Head of caudate nucleus (tissue), 42 donors: ENCODE measurements at regions not wholly inside any gene's neighbourhood (a gene's known extent, or its start where the extent isn't known, plus 50 kb on each side); places are given as distances from the start of the nearest gene placed in this dataset.
"Not testable (repeated sequence)": the region's sequence is repeated elsewhere in the genome, so short reads cannot be mapped to it uniquely, and the experiment has no call there.

Experiments
- DNase-seq, 42 donors: peaks; one replicate each; pipeline versions ENCODE4 v3.0.0 to v3.0.0-alpha.2; 2020 to 2021; ENCODE audit warnings: mixed read lengths in 7 of 42
- intact Hi-C: fragments of 100-400 bp; cut with DNase I; formaldehyde crosslinking; loops from one replicate; pipeline ENCODE4 v1.15.0; 2022

DNA sequence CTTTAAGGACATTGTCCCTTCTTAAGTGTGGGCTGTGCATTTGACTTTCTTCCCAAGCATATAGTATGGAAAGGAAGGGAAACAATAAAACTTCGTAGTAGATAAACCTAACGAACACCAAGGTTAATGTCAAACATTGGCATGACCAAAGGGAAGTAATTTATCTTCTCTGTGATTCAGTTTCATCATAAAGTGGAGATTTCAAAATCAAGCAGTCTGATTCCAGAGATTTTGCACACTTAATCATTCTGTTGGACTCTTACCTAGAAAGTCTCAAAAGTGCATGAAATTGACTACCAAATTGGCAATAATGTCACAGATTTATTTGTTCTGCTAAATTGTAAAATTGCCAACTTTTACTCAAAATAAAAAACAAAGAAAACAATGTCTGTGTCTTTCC, 559.7 kb downstream of the JRKL start:
- intact Hi-C loops: no loop called here
- DNase-seq: no peak

DNA sequence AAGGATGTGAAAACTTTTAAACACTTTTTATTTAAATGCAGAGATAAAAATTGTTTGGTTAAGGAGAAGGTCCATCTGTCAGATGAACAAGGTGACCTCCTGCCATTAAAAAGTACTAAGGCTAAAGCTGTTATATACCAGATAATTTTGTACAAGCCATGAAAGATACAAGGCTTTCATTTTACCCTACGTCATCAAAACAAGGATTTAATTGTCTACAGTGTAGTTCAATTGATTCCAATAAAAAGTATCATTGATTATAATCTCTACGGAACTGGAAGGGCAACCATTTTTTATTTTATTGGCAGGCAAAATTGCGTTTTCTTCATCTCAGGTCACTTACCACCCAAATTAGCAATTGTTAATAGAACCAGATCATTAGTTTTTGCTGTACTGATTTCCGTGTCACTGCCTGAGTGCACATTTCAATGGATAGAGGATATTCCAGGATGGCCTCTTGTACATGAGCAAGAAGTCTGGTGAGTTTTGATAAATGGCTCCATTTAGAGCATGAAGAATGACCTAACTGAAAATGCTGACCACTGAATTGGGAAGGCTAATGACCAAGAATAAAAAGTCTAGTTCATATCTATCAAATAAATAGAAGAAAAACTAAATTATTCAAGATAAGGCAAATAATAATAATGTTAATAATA, 564.9 kb downstream of the JRKL start:
- intact Hi-C loops: no loop called here
- no peak for DNase-seq

DNA sequence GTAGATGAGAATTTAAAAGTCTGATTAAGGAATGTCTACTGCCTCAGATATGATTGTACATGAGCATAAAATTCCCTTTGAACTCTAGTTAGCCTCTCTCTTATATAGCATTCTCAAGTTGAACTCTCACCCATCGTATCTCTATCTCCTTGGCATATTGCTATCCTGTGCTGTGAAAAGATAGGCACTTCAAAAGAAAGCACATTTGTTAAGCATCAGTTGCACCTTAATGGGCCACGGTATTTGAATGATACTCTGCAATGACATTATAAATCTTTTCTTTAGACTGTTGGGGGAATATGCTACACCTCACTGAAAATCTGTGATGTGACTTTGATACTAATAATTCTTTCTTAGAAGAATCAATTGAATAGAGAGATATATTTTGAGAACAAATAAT, 570.7 kb downstream of the JRKL start:
- no peak for DNase-seq
- intact Hi-C loops: no loop called here

DNA sequence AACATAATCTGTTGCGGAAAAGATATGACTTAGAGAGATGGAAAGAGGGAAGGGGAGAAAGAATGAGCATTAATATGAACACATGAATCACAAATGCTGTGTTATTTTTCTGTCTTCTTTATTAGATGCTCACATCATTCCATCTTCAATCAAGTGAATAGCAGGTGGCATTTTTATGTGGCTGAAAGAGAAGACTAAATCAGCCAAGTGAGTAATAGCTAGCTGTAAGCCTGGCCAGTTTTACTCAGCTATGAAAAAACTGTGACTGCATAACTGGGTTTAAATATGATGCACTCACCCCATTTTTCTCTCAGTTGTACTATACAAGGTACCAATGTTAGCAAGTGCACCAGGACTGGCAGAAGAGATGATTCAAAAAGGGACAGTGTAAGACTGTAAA, 571.1 kb downstream of the JRKL start:
- no peak for DNase-seq
- intact Hi-C loops: no loop called here

DNA sequence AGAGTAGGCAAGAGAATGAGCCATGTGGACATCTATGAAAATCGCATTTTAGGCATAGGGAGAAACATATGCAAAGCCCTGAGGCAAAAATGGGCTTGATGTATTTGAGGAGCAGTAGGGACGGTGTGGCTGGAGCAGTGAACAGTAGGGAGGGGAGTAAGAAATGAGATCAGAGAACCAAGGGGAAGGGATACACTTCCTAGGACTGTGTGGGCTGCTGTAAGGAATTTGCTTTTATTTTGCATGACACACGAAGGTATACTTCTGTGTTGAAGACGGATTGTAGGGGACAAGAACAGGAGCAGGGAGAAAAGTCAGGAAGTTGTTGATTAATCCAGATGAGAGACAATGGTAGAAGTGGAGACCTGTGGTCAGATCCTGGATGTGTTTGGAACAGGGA, 572.1 kb downstream of the JRKL start:
- intact Hi-C loops: no loop called here
- DNase-seq: no peak

DNA sequence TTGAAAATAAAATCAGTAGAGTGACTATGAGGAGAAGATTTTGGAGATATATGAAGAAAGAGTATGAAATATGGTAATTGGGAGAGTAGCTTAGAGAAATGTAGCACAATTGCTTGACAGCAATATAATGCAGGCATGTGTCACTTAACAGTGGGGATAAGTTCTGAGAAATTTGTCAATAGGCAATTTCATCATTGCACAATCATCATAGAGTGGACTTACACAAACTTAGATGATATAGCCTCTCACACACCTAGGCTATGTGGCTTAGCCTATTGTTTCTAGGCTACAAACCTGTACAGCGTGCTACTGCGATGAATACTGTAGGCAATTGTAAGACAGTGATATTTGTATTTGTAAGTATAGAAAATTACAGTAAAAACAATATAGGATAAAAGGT, 573.6 kb downstream of the JRKL start:
- DNase-seq: no peak
- intact Hi-C loops: no loop called here

DNA sequence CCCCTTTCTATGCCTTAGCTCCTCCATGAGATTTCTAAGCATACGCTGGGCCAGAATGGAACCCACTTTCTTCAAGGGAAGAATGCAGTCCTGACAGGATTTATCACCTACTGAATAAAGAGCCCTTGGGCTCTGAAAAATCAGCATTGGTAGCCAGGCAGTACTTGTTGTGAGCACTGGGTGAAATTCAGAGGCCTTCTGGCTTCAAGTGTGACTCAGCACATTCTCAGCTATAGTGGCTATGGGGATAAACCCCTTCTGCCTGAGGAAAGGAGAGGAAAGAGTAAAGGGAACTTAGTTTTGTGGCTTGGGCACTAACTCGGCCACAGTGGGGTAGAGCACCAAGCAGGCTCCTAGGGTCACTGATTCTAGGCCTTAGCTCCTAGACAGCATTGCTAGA, 574.8 kb downstream of the JRKL start:
- intact Hi-C loops: no loop called here
- no peak for DNase-seq

DNA sequence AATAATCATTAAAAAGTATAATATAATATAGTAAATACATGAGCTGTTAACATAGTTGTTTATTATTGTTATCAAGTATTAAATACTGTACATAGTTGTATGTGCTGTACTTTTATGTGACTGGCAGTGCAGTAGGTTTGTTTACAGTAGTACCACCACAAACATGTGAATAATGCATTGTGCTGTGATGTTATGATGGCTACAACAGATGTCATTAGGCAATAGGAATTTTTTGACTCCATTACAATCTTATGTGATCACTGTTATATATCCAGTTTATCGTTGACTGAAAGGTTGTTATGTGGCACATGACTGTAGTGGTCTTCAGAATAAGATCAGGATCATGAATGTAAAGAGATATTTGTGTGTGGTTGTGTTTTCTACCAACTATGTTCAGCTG, 577.8 kb downstream of the JRKL start:
- DNase-seq: no peak
- intact Hi-C loops: no loop called here

DNA sequence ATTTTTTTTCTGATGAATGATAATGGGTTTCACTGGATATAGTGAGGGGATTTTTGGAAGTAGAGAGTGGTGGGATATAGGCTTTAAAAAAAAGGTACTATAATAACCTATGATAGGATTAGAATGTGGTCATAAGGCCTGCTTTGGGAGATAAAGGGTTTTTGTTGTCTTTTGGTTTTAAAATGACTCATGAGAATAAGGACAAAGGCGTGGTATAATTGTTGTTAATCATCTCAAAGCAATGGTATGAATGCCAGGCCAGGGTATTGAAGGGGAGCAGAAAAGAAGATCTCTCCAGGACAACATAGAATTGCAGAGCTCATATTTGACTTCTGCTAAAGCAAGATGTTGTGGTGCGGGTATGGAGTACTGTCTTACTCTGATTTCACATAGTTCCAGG, 579.4 kb downstream of the JRKL start:
- intact Hi-C loops: no loop called here
- no peak for DNase-seq

DNA sequence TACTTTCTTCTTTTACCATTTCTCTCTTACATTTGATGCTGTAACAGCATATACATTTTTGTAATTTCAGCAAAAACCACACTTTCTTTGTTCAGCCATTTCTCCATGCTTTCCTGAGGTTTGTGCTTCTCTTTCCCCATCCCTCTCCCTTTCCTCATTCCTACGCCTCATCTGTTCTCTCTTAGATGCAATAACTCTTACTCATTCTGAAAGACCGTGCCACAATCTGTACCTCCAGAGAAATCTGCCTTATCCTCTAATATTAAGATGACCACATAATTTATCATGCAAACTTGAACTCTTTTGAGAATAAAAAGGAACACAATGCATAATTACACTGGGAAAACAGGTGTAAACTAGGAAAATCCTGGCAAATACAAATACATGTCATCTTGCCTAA, 588.9 kb downstream of the JRKL start:
- intact Hi-C loops: no loop called here

DNA sequence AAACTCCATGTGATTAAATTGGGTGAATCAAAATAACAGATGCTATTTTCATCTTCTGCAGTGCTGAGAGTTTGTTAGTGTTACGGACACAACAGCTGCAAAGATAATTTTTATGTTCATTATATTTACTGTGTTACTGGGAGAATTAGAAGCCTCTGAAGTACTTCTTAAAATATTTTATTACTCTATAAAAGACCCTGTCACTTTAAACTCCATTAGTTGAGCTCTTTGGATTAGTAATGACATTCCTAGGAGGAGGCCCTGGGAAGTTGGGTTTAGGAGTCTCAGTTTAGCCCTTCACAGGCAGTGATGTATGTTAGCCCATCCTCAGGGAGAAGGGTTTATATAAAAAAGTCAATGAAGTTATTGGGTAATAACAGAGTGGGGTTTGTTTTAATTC, 596.7 kb downstream of the JRKL start:
- intact Hi-C loops: no loop called here
- no peak for DNase-seq

More for the DNA sequence above, 588.9 kb downstream of the JRKL start:
- DNase-seq: no peak

DNA sequence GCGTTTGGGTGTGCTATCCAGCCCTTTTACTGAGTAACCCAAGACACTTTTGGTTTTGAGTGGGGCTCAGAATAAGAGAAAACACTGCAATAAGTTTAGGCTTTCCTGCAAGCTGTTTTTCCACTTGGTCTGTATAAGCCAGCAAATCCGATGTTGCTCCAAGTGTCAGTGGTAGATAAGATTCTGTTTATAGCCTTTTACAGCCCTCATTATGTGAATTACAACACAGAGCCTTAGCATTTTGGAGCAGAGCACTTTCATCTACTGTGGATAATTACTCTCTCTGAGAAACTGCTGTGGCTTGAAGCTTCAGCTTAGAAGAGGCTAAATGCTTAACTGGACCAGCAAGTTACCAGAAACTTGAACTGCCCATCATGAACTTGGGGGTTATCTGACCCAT, 601.1 kb downstream of the JRKL start:
- DNase-seq: no peak
- intact Hi-C loops: no loop called here

DNA sequence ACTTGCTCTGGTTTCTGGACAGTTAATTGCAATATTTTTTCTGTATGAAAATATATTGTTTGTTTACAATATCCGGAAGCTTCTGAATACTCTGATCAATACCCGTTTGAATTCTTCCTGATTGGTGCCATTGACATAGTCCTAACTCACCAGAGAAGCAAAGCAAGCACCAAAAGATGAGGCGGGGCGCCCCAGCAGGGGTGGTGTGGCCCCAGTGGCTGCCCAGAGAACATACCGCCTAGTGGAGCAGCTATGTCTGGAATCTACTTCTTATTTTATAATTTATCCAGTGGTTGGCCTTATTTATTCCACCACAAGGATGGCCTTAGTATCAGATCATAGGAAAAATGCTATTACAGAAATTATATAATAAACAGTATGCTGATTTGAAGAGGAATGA, 610.7 kb downstream of the JRKL start:
- no peak for DNase-seq
- intact Hi-C loops: no loop called here

DNA sequence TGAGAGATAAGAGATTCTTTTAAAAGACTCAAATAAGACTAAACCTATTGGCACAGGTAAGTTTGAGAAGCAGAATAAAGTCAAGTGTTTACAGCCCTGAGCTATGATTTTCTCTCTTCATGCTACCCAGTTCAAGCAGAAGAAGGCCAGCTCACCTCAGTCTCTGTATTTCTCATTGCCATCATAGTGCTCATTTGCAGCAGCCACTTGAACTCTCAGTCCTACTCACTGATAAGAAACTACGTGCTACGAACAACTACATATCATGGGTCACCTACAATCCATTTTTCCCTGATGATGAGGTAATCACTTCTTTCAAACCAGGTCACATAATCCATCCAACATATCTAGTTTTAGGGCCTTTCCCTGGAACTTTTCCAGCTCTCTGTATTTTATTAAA, 617.5 kb downstream of the JRKL start:
- intact Hi-C loops: no loop called here
- no peak for DNase-seq

DNA sequence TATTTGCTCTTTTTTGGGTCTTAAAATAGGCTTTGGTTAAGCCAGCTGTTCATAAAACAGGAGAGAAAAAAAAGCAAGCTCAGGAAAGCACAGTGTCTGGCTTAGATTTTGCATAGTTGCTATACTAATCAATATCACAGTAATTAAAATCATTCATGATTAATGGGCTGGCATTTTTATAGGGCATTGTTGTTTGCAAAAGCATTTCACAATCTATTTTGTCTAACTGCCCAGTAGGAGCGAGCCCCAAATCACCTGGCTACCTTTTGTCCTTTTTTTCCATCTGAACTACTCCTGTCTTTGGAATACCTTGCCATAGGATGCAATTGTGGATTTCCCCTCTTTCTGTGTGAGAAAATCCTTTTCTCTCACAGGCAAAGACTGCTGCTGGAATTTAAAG, 619.8 kb downstream of the JRKL start:
- intact Hi-C loops: no loop called here
- DNase-seq: no peak

DNA sequence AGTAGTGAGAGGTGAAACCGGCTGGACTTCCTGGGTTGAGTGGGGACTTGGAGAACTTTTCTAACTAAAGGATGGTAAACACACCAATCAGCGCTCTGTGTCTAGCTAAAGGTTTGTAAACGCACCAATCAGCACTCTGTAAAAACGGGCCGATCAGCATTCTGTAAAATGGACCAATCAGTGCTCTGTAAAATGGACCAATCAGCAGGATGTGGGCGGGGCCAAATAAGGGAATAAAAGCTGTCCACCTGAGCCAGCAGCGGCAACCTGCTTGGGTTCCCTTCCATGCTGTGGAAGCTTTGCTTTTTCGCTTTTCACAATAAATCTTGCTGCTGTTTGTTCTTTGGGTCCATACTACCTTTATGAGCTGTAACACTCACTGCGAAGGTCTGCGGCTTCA, 621.2 kb downstream of the JRKL start:
- intact Hi-C loops, DNase-seq: not testable (repeated sequence)

DNA sequence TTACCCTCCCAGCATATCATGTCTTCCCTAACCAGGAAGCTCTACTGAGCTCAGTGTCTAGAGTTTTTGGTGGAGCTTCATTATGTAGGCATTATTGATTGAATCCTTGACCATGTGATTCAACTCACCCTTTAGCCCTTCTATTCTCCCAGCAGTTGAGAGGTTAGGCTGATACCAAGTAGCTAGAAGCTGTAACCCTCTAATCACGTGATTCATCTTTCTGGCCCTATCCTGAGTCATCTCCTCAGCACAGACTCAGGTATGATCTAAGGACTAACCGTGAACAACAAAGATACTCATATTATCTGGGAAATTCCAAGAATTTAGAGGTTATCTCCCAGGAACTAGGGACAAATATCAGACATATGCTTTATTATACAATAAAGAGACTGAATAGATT, 625.5 kb downstream of the JRKL start:
- intact Hi-C loops: no loop called here
- no peak for DNase-seq

DNA sequence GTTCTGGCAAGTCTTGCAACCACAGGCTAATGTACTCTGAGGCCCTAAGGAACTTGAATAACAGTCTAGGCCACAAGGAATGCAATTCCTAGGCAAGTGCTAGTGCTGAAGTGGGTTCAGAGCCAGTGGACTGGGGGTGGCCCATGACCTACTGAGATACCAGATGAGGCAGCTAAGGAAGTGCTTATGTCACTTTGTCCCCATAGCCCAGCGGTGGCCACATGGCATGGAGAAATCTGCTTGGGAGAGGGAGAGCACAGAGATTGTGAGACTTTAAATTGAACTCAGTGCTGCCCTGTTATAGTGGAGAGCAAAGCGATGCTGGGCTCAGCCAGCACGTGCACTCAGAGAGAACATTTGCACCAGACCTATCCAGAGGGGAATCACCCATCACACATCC, 629.5 kb downstream of the JRKL start:
- no peak for DNase-seq
- intact Hi-C loops: no loop called here

DNA sequence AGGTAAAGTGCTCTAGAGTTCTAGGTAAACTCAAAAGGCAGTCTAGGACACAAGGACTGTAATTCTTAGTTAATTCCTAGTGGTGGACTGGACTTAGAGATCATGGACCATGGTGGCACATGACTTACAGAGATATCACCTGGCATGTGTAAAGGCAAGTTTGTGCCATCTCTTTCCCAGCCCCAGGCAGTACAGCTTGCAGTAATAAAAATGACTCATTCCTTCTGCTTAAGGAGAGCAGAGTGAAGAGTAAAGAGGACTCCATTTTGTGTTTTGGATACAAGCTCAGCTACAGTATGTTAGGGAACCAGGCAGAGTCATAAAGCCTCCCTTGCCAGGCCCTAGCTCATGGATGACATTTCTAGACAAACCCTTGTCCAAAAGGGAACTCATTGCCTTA, 629.9 kb downstream of the JRKL start:
- DNase-seq: no peak
- intact Hi-C loops: no loop called here

DNA sequence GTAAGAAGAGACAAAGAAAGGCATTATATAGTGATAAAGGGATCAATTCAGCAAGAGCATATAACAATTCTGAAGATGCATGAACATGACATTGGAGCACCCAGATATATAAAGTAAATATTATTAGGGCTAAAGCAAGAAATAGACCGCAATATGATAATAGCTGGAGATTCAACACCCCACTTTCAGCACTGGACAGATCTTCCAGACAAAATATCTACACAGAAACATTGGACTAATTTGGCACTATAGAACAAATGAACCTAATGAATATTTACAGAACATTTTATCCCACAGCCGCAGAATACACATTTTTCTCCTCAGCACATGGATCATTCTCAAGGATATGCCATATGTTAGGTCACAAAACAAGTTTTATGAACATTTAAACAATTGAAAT, 633.1 kb downstream of the JRKL start:
- intact Hi-C loops: no loop called here
- no peak for DNase-seq

DNA sequence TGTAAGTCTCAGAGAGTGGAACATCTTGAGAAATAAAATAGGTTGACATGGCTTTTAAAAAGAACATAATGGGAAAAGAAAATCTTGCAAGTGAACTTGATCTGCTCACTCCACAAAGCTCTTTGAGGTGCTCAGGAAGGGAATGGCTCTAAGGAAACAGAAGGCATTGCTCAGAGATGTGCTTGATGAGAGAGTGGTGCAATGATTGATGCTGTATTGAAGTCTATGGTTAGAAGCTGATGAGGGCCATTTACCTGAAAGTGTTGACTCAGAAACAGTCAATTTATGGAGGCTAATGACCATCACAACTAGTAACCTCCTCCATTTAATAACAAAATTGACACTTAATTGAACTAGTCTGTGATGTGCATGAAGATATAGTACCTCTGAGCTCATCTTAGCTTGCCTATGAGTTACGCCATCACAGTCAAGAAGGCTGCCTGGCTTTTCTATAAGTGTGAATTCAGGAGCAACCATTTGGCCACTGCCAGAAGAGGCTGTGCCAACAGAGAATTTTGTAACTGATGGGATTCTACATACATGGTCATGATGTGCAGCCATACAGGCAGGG, 639.1 kb downstream of the JRKL start:
- intact Hi-C loops: no loop called here
- DNase-seq: no peak

DNA sequence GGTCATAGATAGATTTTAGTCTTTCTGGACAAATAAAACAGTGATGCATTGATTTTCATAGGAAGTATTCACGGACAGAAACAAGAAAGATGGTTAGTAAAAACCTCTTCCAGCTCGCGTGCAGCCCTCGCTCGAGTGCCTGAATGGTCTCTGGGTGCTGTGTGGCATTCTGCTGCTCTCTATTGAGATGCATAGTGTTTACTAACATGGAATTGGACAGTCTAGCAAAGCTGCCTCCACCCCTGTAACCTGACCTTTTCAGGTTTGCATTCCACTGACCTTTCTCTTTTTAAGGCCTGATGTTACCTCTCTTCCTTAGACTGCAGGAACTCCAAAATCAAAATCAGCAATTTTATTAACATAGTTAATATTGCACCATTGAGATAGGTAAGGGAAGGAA, 643.4 kb downstream of the JRKL start:
- no peak for DNase-seq
- intact Hi-C loops: no loop called here
